GM21423 (cell line): ENCODE measurements at regions not wholly inside any gene's neighbourhood (a gene's known extent, or its start where the extent isn't known, plus 50 kb on each side); places are given as distances from the start of the nearest gene placed in this dataset.

Source experiments
- ATAC-seq: cut with Tn5 transposase; IDR thresholded peaks from one replicate; pipeline ENCODE4 v1.9.1; 2021; ENCODE audit warnings: mild to moderate bottlenecking, moderate library complexity; ENCODE audit not compliant: unreplicated experiment

GRCh38 chr17:12287953-12288352, 267.3 kb downstream of the MAP2K4 start:
- no peak for ATAC-seq

GRCh38 chr17:12290207-12290606, 269.5 kb downstream of the MAP2K4 start:
- ATAC-seq = no peak

GRCh38 chr17:12296209-12296625, 275.5 kb downstream of the MAP2K4 start:
- no peak for ATAC-seq

- ATAC-seq = no peak
Measured at GRCh38 chr17:12301551-12301950, 280.9 kb downstream of the MAP2K4 start.

- ATAC-seq = no peak
Measured at GRCh38 chr17:12302711-12303110, 282.0 kb downstream of the MAP2K4 start.

- ATAC-seq = no peak
Measured at GRCh38 chr17:12310811-12311210, 290.1 kb downstream of the MAP2K4 start.

- no peak for ATAC-seq
Measured at GRCh38 chr17:12312692-12313091, 292.0 kb downstream of the MAP2K4 start.

- no peak for ATAC-seq
Measured at GRCh38 chr17:12313786-12314185, 293.1 kb downstream of the MAP2K4 start.

- no peak for ATAC-seq
Measured at GRCh38 chr17:12316021-12316420, 295.3 kb downstream of the MAP2K4 start.

GRCh38 chr17:12318571-12319266, 298.0 kb downstream of the MAP2K4 start:
- no peak for ATAC-seq

GRCh38 chr17:12320286-12320685, 299.6 kb downstream of the MAP2K4 start:
- ATAC-seq = no peak

GRCh38 chr17:12328204-12328603, 307.5 kb downstream of the MAP2K4 start:
- ATAC-seq = no peak

- no peak for ATAC-seq
Measured at GRCh38 chr17:12330456-12330855, 309.8 kb downstream of the MAP2K4 start.

GRCh38 chr17:12341328-12341727, 320.7 kb downstream of the MAP2K4 start:
- ATAC-seq = no peak

GRCh38 chr17:12342161-12342560, 321.5 kb downstream of the MAP2K4 start:
- no peak for ATAC-seq

GRCh38 chr17:12342609-12343435, 322.1 kb downstream of the MAP2K4 start:
- ATAC-seq = no peak

GRCh38 chr17:12348476-12348875, 317.2 kb upstream of the MYOCD start:
- ATAC-seq = no peak

- no peak for ATAC-seq
Measured at GRCh38 chr17:12349297-12349696, 316.4 kb upstream of the MYOCD start.

- no peak for ATAC-seq
Measured at GRCh38 chr17:12352127-12352526, 313.6 kb upstream of the MYOCD start.

GRCh38 chr17:12357600-12357999, 308.1 kb upstream of the MYOCD start:
- no peak for ATAC-seq

GRCh38 chr17:12358477-12358876, 307.2 kb upstream of the MYOCD start:
- ATAC-seq = no peak

- no peak for ATAC-seq
Measured at GRCh38 chr17:12362853-12363455, 302.7 kb upstream of the MYOCD start.
